ENCODE measurements at regions not wholly inside any gene's neighbourhood (a gene's known extent, or its start where the extent isn't known, plus 50 kb on each side); places are given as distances from the start of the nearest gene placed in this dataset.
A peak's percentile ranks its signal among the peaks of the same experiment; 100 is the strongest.

DNA sequence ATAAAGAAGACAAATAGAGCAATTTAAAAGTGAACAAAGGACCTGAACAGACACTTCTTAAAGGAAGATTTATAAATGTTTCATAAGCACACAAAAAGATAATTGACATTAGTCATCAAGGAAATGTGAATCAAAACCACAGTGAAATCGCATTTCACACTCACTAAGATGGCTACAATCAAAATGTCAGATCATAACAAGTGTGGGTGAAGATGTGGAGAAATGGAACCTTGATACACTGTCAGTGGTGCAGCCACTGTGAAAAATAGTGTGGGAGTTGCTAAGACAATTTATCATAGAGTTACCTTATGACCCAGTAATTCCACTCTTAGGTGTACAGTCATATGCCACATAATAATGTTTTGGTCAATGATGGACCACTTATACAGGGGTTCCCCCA lies 54.5 kb upstream of the HTR4 start:
- DNase-seq (ENCODE audit: low read depth in 2 of 2), result peak in 1 of 2 donors; percentile 7

DNA sequence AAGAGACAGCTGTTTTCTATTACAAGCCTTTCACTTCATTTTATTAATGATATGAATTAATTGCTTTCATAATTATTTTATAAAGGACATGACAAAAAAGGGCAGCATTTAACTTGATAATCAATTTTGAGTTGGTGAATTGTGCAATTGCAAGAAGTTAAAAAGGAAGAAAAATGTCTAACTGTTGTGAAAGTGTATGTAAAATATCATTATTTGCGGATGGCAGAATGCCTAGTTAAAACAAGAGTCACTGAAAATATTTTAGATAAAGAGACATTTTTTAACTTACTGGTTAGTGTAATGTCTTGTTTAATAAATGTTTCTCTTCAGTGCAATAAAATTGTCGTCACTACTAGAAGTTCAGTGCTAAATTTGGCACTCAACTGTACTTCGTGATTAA lies 57.6 kb upstream of the HTR4 start:
- no peak for DNase-seq (ENCODE audit: low read depth in 2 of 2)

DNA sequence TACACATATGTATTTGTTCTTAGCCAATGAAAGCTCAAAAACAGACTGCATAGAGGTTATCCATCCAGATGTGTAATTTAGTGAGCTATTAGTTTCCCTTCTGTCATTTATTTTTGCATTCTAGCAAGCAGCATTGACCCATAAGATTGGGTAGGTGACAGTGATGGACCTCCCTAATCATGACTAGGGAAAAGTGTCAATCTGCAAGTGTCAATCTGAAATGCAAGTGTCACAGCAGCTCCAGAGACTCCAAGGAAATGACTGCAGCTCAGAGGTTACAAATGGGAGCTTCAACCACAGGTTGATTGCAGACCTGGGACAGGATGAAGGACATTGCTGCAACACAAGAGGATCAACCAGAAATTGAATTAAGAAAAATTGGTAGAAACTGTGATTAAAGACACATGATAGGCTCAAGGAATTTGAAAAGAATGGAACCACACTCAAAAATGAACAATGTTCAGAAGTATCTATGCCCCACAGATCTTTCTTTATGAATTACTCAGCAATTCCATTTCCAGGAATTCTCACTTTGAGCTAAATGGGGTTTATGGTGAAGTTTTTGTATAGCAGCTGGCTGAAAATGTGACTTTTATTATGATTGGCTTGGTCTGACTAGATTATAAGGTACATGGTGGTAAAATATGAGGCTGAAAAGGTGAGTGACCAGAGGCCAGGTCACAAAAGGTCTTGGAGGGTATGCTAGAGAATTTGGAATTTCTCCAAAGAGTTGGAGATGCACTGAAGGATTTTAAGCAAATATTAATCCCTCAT lies 59.6 kb upstream of the HTR4 start:
- DNase-seq (ENCODE audit: low read depth in 2 of 2), result no peak

DNA sequence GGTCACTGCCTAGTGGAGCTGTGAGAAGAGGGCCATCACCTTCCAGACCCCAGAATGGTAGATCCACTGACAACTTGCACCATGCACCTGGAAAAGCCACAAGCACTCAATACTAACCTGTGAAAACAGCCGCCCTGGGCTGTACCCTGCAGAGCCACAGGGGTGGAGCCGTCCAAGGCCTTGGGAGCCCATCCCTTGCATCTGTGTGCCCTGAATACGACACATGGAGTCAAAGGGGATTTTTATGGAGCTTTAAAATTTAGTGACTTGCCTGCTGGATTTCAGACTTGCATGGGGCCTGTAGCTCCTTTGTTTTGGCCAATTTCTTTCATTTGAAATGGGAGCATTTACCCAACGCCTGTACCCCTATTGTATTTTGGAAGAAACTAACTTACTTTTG lies 62.4 kb upstream of the HTR4 start:
- DNase-seq (ENCODE audit: low read depth in 2 of 2), result no peak

DNA sequence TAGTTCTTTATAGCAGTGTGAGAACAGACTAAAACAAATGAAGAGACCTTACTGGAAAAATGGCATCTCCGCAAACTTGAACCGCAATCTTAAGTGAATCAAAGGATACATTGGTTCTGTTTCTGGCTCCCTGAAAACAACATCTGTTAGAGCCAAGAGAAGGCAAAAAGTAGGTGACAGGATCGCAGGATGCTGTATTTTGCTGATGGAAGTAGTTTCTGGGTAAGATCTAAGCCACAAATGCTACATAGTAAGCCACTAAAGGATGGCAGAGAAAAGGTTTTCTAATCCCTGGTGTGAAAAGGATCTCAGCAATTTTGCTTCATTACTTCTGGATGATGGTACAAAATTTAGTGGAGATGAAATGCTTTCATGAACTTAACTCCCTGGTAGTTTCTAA lies 63.3 kb upstream of the HTR4 start:
- no peak for DNase-seq (ENCODE audit: low read depth in 2 of 2)

DNA sequence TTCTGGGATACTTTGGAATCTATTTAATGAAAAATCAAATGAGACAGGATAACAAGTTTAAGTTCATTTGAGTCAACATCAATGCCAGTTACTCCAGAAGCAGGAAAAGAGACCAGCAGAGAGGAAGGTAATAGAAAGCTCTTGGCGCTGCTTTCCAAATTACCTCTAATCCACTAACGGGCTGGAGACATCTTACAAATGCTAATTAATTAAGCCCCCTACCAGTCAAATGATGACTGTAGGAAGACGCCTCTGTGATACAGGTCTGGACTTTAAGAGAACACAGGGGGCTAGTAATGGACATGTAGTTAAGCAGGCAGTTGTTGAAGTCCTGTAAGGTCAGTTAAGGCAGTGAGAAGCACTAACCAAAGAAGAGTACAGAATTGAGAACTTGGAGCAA lies 65.3 kb upstream of the HTR4 start:
- DNase-seq (ENCODE audit: low read depth in 2 of 2), result no peak

DNA sequence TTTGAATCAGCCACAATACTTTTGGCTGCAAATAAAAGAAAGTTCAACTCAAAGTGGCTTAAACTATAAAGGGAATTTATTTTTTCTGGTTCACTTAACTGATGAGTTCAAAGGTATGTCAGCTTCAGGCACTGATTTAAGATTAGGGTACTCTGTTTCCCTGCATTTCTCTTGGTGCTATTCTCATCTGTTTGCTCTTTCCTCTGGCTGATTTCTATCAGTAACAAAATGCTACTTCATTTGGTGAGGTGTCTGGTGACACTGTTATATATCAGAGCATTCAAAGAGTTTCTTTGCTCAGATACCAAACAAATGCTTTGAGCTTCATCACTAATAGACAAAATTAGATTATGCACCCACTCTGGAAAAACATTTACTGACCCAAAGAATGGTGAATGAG lies 65.9 kb upstream of the HTR4 start:
- DNase-seq (ENCODE audit: low read depth in 2 of 2), result no peak

DNA sequence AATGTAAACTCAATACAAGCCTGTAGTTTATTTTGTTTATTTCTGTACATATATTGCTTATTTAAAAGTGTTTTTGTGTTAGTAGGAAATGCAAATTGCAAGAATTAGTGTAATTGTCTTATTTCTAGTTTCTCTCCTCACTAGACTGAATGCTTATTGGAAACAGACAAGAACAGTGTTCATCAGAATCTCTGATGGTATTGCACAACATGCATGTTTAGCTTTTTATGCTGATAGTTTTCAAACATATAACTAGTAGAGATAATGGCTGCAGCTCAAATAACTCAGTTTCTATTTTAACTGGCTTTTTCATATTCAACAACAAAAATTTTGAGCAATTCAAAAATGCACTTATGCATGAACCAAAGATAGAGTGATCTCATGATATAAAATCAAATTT lies 68.8 kb upstream of the HTR4 start:
- no peak for DNase-seq (ENCODE audit: low read depth in 2 of 2)

DNA sequence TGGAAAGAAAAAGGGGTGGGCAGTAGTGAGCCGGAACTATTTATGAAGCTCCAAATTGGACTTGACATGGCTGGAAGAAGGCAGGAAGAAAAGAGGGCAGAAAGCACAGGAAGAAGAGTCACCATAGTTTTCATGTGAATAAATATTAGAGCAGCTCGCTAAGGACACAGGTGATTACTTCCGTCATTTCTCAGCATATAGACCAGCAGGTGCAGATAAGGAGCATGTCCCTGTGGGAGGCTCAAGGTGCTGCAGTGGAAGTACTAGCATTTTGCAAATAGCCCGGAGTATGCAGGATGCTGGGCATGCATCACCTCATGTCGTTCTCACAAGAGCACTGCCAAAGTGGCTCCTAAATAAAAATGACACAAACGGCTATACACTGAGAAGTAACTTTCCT lies 71.3 kb upstream of the HTR4 start:
- no peak for DNase-seq (ENCODE audit: low read depth in 2 of 2)

DNA sequence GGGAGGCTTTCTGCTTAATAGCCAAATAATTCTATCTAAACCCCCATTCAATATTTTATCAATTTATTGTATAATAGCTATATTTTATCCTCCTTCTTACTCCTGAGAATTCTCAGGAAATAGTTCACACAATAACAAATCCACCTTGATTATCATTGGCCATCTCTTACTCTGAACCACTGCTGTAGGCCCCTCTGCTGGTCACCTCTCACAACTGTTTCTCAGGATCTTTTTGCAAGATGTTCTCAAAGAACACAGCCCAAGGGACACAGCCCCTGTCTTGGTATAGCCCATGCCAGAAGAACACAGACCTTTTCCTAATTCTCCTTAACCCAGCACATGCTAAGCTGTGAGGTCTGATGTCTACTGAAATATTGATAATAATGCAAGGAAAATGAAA lies 74.9 kb upstream of the HTR4 start:
- DNase-seq (ENCODE audit: low read depth in 2 of 2), result no peak

DNA sequence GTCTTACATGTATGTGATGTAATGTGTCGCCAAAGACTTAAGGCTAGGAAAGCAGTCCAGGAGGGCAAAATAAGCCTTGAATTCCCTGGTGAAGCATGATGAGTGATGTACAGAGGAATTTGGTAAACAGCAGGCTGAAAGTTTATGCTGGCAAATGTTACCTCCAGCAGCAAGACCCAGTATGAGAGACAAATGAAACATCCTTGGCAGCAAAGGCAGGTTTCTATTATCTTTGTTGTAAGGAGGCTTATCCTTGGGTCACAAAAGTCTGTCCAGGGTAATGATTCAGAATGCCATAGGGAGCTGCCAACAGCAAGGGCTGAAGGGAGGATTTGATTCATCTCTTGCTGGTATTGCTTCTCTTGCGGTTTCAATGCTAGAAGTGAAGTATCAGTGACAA lies 75.9 kb upstream of the HTR4 start:
- DNase-seq (ENCODE audit: low read depth in 2 of 2), result no peak

DNA sequence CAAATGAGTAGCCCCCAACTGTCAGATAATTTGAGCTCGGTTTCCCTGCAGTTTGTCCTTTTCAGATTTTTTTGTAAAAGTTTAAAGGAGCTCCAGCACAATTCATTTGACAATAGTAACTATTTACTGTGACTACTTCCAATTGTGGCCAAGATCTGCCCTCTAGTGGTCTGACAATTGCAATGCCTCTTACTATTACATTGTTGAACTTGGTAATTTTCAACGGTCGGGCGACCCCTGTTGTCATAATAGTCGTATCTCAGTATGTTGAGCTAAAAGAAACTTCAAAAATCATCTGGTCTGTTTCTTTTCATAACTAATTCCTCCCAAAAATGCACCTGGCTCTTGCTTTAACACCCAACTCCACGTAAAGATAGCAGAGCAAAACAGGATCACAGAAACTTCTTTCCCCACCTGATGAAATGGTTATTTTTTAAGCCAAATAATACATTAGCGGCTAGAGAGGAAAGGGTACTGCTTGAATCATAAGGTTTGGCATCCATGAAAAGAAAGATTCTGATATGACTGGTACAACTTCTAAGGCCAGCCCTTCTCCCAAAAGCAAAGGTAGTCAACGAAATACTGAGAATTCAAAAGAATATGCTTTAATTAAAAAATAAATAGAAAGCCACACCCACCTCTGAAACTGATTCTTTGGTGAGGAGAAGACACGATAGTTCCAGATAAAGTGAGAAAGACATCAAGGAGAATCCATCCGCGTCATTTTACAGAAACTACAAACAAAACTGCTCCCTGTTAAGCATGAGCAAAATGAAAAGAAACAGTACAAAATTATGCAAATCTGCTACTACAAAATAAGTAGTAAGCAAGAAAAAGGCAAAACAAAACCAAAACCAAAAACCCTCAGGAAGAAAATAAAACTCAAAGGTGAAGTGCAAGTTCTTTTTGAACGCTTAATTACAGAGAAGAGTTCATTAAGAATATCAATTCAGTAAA lies 76.9 kb upstream of the HTR4 start:
- peak; percentile 45 to 64 for DNase-seq (ENCODE audit: low read depth in 2 of 2)

DNA sequence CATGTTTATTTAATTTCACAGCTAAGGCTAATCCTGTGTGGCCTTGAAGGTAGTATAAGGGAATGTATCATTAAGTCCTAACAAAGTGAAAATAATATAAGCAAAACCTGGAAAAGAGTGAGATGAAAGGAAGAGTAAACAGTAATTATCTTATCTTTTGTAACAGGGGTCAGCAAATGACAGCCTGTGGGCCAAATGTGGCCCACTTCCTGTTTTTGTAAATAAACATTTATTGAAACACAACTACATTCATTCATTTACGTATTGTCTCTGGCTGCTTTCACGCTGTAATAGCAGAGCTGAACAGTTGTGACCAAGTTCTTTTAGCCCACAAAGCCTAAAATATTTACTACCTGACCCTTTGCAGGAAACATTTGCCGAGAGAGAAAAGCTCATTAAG lies 78.4 kb upstream of the HTR4 start:
- DNase-seq (ENCODE audit: low read depth in 2 of 2), result no peak

DNA sequence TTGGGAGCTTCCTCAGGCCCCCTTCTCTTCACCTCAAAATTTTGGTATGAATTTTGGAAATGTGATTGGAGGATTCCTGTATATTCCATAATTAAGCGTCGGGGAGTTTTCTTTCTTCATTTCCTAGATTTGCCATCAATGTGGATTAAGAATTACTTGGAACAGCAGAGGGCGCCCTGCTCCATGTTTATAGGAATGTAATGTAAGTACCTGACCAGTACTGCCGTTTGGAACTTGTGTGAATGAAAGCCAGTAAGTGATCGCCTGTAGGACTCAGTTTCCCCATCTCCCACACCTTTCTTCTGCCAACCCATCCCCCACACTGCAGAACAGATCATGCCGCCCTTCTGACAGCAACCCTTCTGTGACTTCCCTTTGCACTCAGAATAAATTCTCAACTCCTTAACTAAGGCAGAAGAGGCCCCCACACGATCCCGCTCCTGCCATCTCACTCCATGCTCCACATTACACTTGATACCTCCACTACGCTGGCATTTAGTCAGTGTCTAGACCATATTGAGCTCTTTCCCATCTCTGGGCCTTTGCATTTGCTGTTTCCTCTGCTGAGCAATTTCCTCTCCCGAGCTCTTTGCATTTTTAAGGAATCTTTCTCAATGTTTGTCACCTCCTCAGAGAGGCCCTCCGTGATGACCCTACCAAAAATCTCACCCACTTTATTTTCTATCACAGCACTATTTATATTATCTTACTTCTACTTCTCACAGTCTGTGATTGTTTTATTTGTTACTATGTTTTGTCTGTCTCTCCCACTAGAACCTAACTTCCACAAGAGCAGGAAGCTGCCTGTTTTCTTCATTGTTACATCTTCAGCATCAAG lies 79.5 kb upstream of the HTR4 start:
- DNase-seq (ENCODE audit: low read depth in 2 of 2), result peak; percentile 56 to 65

DNA sequence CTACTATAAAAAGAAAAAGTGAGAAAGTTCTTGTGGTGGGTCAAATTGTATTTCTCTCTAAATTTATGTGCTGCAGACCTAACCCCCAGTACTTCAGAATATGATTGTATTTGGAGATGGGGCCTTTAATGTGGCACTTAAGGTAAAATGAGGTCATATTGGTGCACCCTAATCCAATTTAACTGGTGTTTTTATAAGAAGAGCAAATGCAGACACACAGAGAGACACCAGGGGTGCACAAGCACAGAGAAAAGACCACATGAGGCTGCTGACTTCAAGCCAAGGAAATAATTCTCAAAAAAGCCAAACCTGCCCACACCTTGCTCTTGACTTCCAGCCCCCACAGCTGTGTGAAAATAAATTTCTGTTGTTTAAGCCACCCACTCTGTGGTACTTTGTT lies 80.2 kb upstream of the HTR4 start:
- no peak for DNase-seq (ENCODE audit: low read depth in 2 of 2)

DNA sequence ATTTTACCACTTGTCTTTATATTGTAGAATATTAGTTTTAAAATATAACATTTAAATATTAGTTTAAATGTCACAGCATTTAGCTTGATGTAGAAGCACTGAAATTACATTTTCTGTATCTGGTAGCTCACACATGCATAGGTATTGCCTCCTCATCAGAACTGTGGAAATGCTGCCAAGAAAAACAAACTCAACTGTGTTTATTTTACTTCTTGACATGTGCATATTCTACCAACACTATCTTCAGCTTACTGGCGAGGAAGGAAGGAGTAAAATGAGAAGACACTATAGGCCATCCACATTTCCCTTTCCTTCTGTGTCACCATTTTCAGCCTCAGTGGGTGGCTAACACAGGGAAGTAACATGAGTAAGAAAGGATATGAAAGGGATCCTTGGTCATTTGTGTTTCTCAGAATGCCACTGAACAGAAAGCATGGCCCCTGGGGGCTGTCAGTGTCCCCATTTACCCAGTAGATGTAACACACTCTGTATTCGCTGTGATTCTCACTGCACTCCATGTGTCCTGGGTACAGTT lies 81.0 kb upstream of the HTR4 start:
- DNase-seq (ENCODE audit: low read depth in 2 of 2), result no peak

DNA sequence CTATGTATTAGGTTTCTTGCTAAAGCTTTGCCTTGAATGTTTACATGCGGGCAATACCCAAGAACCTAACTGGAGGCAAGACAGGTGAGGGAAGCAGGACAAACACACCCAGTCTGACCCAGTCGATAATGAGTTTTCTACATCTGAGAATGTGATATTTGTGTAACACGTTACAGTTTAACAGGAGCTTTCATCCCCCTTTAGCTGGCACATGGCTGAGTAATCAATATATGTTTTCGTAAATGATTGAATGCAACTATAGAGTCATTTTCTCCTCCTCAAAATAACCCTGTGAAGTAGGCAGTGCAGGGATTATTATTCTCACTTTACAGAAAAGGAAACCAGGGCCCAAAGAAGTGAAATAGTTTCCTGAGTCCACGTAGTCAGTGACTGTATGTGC lies 84.7 kb upstream of the HTR4 start:
- no peak for DNase-seq (ENCODE audit: low read depth in 2 of 2)

DNA sequence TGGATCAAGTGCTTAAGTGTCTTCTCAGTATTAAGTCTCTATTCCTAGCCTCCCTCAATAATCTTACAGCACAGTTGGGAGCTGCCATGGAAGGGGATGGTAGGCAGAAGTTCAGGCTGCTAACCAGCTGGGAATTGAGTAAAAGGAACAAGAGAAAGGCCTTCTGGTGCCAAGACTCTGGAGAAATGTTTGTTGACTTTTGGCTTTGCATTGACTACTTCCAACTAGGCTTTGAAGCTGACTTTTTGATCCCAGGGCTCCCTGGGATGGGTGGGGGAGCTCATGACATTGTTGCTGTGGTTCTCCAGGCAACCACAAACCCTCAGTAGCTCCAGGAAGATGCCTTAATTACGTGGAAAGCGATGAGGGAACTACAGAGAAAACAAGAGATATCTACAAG lies 85.2 kb upstream of the HTR4 start:
- DNase-seq (ENCODE audit: low read depth in 2 of 2), result no peak

DNA sequence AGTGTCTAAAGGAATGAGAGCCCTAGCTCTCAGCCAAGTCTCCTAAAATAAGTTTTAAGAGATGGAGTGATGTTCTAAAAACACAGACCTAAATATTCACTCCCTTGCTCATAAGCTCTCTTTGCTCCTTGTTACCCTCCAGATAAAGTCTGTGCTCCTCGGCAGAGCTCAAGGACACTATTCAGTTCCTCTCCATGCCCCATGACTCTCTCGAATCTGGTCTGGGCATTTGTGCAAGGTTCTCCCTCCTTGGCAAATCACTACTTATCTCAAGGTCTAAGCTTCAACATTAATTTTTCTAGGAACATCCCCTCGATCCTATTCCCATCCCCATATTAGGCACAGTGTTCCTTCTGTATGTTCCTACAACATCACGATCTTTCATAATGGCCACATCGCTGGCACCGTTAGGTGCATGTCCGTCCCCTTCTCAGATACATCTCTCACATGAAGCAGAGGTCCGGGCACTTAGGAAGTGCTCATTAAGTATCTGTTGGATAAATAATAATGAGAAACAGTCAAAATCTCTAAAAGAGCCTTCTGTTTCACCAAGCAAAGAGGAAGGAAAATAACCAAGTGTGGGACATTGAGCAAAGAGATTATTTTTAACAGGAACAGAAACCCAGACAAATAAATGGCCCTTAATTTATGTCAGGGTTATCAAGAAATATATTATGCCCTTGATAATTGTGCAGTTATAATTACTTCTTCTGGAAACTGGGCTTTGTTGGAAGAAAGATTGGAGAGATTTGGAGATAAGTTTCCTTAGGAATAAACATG lies 85.9 kb upstream of the HTR4 start:
- no peak for DNase-seq (ENCODE audit: low read depth in 2 of 2)

DNA sequence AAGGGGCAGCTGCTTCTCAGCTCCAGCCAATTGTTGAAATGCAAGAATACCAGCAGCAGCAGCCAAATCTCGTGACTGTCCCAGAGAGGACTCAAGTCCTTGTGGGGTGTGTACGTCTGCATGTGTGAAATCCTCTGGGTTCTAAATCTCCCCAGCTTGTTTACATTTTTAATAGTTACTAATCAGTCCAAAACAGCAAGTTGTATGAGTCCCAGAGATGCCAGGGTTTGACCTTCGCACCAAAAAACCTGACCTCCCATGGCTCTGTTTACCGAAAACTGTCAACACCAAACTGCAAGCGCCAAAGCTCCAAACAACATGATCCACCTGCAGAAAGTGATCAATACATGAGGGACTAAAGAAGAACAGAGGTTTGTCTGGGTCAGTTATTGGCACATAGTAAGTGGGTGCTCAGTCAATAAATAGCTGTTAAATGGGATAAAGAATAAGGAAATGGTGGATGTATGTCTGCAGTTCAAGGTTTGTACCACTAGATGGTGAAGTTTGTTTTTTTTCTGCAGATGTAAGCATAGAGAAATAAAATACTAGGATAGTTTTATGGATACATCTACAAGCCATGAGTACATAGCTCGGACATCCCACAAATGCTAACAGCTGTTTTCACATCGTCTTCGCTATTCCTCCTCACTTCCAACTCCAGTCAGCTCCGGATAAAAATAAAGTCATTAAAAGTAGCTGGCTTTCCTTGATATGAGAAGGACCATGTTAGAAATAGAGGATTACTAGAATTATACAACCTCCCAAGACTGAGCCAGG lies 85.3 kb upstream of the ADRB2 start:
- DNase-seq (ENCODE audit: low read depth in 2 of 2), result no peak
